Anterior cingulate cortex (tissue), 58 donors: ENCODE measurements at regions not wholly inside any gene's neighbourhood (a gene's known extent, or its start where the extent isn't known, plus 50 kb on each side); places are given as distances from the start of the nearest gene placed in this dataset.

ENCODE experiments used
- DNase-seq, 58 donors: peaks; one replicate each; lab custom pipeline; 2025; lab: John Stamatoyannopoulos, UW

DNA sequence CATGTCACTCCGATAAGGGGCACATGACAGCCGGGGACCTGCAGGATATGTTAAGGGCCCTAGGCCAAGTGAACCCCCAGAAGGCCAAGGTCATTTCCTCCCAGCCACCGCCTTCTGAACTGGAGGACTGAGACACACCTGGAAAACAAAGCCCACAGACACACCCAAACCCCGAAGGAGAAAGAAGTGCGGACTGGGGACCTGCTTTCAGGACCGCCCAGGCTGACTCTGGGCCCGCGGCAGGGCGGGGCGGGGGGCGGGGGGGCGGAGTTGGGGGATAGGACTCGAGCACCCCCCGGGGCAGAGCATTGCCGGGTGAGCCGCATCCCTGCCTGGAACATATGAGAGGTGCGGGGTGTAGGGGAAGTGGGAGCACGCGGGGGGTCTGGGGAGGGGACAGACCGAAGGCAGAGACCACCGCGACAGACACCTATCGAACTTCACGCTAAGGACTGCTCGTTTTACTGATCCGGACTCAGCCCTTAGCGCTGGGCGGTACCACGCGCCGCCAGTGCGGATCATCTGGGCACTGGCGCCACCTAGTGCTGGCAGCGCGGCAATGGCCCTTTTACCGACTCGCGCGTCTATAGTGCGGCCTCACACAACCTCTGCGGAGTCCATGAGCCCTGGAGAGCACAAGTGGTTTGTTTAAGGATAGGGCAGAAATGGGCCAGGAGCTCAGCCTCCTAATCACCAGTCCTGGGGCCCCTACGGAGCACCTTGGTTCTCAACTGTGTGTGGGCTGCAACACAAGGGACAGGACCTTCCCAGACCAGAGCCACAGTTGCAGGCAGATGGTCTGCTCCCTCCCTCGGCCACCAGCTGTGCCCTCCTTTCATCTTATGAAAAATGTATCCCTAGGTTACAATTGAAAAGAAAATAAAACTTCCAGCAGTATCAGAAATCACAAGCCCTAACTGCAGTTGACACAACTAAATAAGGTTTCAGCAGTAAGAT is 157.6 kb downstream of the HERPUD2 start:
- DNase-seq, result peak in 56 of 58 donors; percentile 3 to 82 (median 43)

GRCh38 chr7:35536396-35536826 is 158.5 kb downstream of the HERPUD2 start:
- DNase-seq, result no peak

DNA sequence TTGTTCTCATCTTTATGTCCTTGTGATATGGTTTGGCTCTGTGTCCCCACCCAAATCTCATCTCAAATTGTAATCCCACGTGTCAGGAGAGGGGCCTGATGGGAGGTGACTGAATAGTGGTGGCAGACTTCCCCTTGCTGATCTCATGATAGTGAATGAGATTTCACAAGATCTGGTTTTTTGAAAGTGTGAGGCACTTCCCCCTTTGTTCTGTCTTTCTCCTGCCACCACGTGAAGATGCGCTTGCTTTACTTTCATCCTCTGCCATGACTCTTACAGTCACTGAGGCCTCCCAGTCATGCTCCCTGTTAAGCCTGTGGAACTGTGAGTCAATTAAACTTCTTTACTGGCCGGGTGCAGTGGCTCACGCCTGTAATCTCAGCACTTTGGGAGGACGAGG is 161.0 kb downstream of the HERPUD2 start:
- DNase-seq, result no peak

GRCh38 chr7:35530124-35531109 is 164.5 kb downstream of the HERPUD2 start:
- DNase-seq, result no peak

DNA sequence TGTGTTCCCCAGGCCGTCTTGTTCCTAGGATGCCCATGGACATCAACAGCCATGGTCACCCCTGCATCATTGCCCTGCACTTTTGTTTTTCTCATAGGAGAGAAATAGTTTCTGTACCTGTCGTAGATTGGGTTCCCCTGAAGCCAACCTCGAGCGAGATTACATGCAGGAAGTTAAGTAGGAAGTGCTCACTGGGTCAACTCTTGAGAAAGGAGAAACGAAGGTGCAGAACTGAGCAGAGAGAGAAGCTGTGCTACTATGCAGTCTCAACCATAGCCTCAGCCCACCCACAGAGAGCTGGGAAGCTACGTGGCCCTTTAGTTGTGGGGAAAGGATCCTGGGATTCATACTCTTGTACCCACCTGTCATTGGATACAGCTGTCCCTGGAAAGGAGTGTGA is 165.2 kb downstream of the HERPUD2 start:
- no peak for DNase-seq

- no peak for DNase-seq
These were observed 166.5 kb downstream of the HERPUD2 start for GRCh38 chr7:35528381-35528977.

DNA sequence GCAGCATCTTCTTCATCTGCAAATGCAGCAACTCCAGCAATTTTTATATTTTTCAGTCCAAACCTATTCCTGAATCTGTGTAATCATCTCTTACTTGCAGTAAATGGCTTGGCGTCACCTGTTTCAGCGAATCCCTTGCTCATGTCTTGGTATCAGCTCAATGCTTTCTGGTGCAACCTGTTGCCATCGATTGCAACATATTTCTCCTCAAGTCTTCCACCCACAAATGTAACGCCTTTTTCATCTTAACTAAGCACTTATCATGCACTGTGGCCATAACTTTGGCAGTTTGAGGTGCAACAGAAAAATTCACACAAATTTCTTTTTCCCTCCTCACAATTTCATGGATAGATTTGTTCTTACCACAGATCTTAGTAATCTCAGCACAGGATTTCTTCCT is 168.3 kb downstream of the HERPUD2 start:
- DNase-seq, result no peak

DNA sequence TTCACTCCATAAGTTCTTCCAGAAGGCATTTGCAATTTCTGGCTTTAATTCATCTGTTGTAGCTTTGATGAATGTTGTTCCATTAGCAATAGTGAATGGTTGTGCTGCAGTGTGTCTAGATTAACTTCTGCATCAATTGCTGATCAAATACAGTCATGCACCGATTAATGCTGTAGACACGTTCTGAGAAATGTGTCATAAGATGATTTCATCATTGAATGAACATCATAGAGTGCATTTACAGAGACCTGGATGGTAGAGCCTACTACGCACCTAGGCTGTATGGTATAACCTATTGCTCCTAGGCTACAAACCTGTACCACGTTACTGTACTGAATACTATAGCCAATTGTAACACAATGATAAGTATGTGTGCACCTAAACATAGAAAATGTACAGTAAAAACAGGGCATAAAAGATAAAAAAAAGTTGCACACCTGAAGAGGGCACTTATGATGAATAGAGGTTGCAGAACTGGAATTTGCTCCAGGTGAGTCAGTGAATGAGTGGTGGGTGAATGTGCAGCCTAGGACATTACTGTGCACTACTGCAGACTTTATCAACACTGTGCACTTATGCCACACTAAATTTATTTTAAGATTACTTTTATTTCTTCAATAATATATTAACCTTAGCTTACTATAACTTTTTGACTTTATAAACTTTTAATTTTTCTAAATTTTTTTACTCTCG is 170.7 kb downstream of the HERPUD2 start:
- no peak for DNase-seq

GRCh38 chr7:35523292-35523691 is 171.6 kb downstream of the HERPUD2 start:
- DNase-seq, result no peak

GRCh38 chr7:35522697-35523096 is 172.2 kb downstream of the HERPUD2 start:
- no peak for DNase-seq

DNA sequence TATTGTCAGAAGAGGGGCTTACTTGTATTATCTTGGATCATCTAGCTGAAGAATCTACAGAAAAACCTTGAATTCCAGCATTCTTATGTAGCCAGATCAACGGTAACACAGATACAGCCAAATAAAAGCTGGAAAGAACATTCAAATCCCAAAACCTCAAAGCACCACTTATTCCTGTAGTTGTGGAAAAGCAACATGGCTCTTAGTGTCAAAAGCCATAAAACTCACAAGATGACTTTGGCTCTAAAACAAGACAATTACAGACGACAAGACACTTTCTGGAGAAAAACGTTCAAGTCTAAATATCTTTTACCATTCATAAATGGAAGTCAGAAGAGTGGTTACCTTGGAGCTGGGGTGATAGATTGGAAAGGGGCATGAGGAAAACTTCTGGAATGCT is 173.0 kb downstream of the HERPUD2 start:
- no peak for DNase-seq

DNA sequence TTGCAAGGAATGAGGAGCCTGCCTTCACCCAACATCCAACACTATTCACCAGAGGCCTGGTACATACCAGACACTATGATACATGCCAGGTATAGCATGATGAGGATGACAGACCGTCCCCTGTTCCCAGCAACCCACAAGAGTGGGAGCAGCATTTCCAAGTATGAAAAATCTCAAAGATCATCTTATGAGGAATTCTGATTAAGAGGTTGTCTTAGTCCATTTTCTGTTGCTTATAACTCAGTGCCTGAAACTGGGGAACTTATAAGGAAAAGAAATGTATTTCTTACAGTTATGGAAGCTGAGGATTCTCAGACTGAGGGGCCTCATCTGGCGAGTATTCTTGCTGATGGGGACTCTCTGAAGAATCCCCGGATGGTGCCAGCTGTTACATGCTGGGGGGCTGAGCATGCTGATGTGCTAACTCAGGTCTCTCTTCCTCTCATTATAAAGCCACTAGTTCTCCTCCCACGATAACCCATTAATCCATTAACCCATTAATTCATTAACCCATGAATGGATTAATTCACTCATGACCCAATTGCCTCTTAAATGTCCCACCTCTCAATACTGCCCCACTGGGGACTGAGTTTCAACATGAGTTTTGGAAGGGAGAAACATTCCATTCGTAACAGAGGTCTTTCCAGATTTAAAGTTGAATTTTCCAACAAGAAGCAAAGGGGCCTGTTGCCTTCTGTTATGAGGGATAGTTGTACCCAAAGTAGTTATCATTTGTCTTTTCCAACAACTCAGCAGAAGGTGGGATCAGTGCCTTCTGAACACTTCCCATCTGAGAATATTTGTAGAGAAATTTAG is 173.9 kb downstream of the HERPUD2 start:
- DNase-seq, result no peak

GRCh38 chr7:35519971-35520809 is 174.7 kb downstream of the HERPUD2 start:
- peak in 32 of 58 donors; percentile 2 to 47 (median 19) for DNase-seq

DNA sequence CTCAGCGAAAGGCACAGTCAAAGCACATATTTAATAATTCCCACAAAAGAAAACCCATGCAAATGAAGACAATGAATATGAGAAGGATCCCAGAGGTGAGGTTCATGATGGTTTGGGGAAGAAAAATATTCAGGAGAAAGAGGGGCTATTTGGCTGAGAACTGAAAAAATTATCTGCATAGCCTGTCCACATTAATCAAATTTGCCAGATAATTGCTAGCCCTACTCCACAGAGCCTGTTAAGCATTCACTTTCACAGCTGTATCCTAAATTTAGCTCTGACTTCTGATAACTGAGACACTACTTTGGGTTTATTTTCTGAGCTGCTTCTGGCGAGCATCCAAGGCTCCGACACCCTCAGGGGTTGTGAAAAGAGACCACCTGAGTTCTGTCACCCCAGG is 176.2 kb downstream of the HERPUD2 start:
- DNase-seq, result no peak

- DNase-seq, result no peak
These were observed 178.4 kb downstream of the HERPUD2 start for GRCh38 chr7:35516498-35516897.

DNA sequence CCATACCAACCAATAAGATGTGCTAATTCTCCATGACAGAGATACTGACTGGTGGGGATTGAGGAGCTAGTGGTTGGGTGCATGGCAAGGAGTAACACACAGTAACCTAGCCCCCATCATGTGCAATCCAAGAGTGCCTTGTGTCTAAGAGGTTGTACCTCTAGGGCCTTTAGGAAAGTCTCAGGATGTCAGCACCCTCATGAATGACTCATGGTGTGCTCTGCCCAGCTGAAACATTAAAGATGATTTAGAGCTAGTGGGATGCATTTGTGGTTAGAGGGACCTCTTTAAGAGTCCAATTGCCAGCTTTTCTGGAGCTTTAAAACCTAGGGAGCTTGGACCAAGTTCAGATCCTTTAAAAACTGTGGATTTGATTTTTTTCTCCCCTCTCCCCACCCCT is 181.1 kb downstream of the HERPUD2 start:
- no peak for DNase-seq

- DNase-seq, result no peak
These were observed 181.7 kb downstream of the HERPUD2 start for GRCh38 chr7:35513195-35513594.

DNA sequence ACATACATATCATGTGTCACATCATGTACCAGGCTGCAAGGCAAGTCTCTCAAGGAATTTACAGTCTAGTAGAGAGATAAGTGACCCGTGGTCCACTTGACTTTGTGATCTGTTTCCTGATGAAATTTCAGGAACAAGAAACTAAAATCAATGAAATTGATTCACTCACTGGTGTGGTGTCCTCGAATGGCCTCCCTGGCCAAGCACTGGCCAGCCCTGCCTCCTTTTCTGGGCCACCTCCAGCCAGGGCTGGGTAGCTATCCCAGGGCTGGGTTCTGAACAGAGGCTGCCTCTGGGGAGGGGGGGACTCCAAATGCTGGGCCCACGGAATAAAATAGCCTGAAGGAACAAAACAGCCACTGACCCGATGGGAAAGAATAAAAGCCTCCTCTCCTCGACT is 182.2 kb downstream of the HERPUD2 start:
- peak in 3 of 58 donors; percentile 2 to 14 (median 6) for DNase-seq
